Coronary artery (tissue), 2 donors: ENCODE measurements at regions not wholly inside any gene's neighbourhood (a gene's known extent, or its start where the extent isn't known, plus 50 kb on each side); places are given as distances from the start of the nearest gene placed in this dataset.

Source experiments
- DNase-seq: peaks from one replicate; pipeline ENCODE4 v3.0.0-alpha.2; 2017; ENCODE audit warnings: low spot score
- H3K27ac ChIP-seq, 2 donors: fragments of 200-600 bp; sonication (generic); one replicate each; pipeline ENCODE4 v1.5.1; 2016 to 2019
- H3K4me3 ChIP-seq: fragments of 200-600 bp; sonication (generic); 2 replicates; pipeline ENCODE4 v1.5.1; 2016; ENCODE audit warnings: mild to moderate bottlenecking, moderate library complexity
- CTCF ChIP-seq: fragments of 200-600 bp; sonication (generic); IDR thresholded peaks from one replicate; pipeline ENCODE4 v1.5.1; 2019; ENCODE audit warnings: antibody characterized with exemption

- H3K4me3 ChIP-seq: no peak overlapping the region
- no peak for DNase-seq
- TF ChIP-seq CTCF: no peak
- H3K27ac ChIP-seq: no peak overlapping the region
Observed at GRCh38 chr14:85079842-85080730, 449.9 kb upstream of the FLRT2 start.

- no peak overlapping the region for H3K4me3 ChIP-seq
- no peak for TF ChIP-seq CTCF
- no peak for DNase-seq
- H3K27ac ChIP-seq: no peak overlapping the region
Observed at GRCh38 chr14:85084344-85084743, 445.6 kb upstream of the FLRT2 start.

DNA sequence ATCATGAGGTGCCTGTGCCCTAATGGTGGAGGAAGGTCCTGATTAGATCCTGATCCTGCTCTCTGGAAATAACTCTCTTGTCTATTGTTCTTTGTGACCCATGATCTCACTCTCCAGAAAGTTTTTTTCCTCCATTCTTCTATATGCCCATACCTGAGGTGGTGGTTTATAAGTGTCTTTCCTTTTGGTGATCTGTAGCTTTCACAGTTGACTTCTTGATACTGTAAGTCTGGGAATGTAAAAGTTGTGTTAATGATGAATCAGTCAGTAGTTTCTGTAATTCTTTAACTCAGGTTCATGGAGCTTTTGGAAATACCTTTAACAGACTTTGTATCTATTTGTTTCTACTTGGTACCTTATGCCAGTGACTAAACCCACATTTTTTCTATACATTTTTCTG lies 444.0 kb upstream of the FLRT2 start:
- DNase-seq: no peak
- Histone ChIP-seq H3K27ac (no peak overlapping the region), H3K4me3 (no peak overlapping the region)
- TF ChIP-seq CTCF: no peak

- no peak for DNase-seq
- Histone ChIP-seq H3K4me3 (no peak overlapping the region), H3K27ac (no peak overlapping the region)
- no peak for TF ChIP-seq CTCF
Observed at GRCh38 chr14:85087201-85087600, 442.7 kb upstream of the FLRT2 start.

DNA sequence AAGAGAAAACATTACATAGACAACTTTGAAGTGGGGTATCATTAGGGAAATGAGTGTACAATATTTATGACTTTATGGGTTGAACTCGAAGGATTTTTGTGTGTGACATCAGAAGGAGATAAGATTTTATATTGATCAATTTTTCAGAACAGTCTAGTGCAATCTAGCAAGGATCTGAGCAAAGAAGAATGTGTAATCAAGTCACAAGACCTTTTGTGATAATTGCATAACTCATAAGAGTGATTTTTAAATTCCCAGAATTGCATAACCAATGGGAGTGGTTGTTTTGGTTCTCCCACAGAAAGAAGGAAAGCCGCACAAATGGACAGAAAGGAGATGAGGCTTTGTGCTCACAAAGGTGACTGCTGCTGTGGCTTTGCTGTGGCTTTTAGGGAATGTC lies 441.8 kb upstream of the FLRT2 start:
- Histone ChIP-seq H3K4me3 (no peak overlapping the region), H3K27ac (peak overlapping the region in 1 of 2 donors; percentile 2)
- TF ChIP-seq CTCF: no peak
- DNase-seq: no peak

DNA sequence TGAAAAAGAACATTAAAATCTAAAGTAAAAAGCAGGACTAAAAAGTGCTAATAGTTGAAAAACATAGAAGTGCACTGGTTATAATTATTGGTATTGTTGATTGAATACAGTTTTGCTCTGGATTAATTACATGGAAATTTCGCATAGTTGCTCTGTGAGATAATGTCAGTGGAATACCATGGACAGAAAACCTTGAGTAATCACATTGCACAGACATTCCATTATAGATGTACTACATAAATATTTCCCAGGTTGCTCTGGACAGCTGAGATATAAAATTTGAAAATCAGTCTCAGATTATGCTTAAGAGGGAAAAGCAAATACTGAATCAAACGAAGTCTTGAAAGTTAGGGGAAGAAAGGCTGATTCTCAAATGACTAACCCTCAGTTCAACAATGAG lies 439.3 kb upstream of the FLRT2 start:
- DNase-seq: no peak
- no peak for TF ChIP-seq CTCF
- Histone ChIP-seq H3K4me3 (no peak overlapping the region), H3K27ac (no peak overlapping the region)

- DNase-seq: no peak
- Histone ChIP-seq H3K4me3 (no peak overlapping the region), H3K27ac (no peak overlapping the region)
- no peak for TF ChIP-seq CTCF
Observed at GRCh38 chr14:85093631-85094330, 436.2 kb upstream of the FLRT2 start.
